Adrenal gland (tissue), 5 donors: ENCODE measurements at regions not wholly inside any gene's neighbourhood (a gene's known extent, or its start where the extent isn't known, plus 50 kb on each side); places are given as distances from the start of the nearest gene placed in this dataset.

Experiments
- POLR2A ChIP-seq, 2 donors: fragments of 450-650 bp; IDR thresholded peaks; one replicate each; pipeline ENCODE4 v1.6.1; 2017; ENCODE audit warnings: antibody characterized with exemption in 2 of 2, mild to moderate bottlenecking in 2 of 2, moderate library complexity in 1 of 2
- TF ChIP-seq, protein P1 (sequence below), 6 experiments: fragments of 450-650 bp in 4 of 6; fragments of 200-600 bp in 2 of 6; sonication (generic) in 1 of 6; IDR thresholded peaks; 1 replicate in 5 of 6; 2 replicates in 1 of 6; pipeline versions ENCODE4 v1.5.1 to v1.8.0; 2016 to 2021; ENCODE audit warnings: antibody characterized with exemption in 6 of 6, mild to moderate bottlenecking in 2 of 6, moderate library complexity in 1 of 6
- donor health status: DM: no; HTN: no; CAD: no.

DNA sequence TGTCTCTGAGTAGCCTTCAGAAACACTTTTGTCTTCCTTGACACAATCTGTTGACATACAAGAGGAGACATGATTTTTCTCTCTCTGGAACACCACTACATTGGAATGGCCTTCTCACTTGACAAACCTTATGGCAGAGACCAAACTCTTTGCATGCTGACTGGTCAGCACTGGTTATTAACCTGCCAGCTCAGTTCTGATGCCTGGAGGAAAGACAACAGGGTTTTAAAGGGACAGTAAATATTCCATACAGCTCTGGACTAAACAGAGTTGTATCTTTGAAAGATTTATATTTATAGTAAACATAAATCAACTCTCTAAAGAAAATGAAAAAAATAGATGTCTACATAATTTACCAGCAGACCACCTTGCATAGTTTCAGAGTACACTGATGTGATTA, 1139.1 kb upstream of the CDH8 start:
- TF ChIP-seq, protein P1, sequence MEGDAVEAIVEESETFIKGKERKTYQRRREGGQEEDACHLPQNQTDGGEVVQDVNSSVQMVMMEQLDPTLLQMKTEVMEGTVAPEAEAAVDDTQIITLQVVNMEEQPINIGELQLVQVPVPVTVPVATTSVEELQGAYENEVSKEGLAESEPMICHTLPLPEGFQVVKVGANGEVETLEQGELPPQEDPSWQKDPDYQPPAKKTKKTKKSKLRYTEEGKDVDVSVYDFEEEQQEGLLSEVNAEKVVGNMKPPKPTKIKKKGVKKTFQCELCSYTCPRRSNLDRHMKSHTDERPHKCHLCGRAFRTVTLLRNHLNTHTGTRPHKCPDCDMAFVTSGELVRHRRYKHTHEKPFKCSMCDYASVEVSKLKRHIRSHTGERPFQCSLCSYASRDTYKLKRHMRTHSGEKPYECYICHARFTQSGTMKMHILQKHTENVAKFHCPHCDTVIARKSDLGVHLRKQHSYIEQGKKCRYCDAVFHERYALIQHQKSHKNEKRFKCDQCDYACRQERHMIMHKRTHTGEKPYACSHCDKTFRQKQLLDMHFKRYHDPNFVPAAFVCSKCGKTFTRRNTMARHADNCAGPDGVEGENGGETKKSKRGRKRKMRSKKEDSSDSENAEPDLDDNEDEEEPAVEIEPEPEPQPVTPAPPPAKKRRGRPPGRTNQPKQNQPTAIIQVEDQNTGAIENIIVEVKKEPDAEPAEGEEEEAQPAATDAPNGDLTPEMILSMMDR (IDR thresholded peaks at IDR 0.05), result no peak
- no peak for TF ChIP-seq POLR2A (IDR thresholded peaks at IDR 0.05)
